GM12878 (cell line): ENCODE measurements at regions not wholly inside any gene's neighbourhood (a gene's known extent, or its start where the extent isn't known, plus 50 kb on each side); places are given as distances from the start of the nearest gene placed in this dataset.

Source experiments
- CBFB ChIP-seq: IDR thresholded peaks from 2 replicates; pipeline ENCODE4 v1.6.1; 2016; ENCODE audit warnings: antibody characterized with exemption, low read depth
- EZH2 ChIP-seq: IDR thresholded peaks from 2 replicates; pipeline ENCODE4 v1.6.1; 2012; ENCODE audit warnings: low read depth, mild to moderate bottlenecking, control low read depth, inconsistent platforms, low read length, borderline replicate concordance; ENCODE audit not compliant: control insufficient read depth
- HDAC2 ChIP-seq: fragments of 200-600 bp; sonication (generic); IDR thresholded peaks from 2 replicates; pipeline ENCODE4 v1.6.1; 2017
- POLR2AphosphoS2 ChIP-seq: IDR thresholded peaks from 2 replicates; pipeline ENCODE4 v1.6.1; 2011; ENCODE audit warnings: low read depth, mild to moderate bottlenecking, low read length, improper control_type of control experiment, moderate library complexity
- ZNF24 ChIP-seq: fragments of 450-650 bp; IDR thresholded peaks from 2 replicates; pipeline ENCODE4 v1.6.1; 2017; ENCODE audit warnings: antibody characterized with exemption, mild to moderate bottlenecking

GRCh38 chr13:106774621-106775020 lies 206.7 kb upstream of the ARGLU1 start:
- TF ChIP-seq EZH2 (no peak), CBFB (no peak), ZNF24 (no peak), HDAC2 (no peak), POLR2AphosphoS2 (no peak)
